ENCODE measurements at regions not wholly inside any gene's neighbourhood (a gene's known extent, or its start where the extent isn't known, plus 50 kb on each side); places are given as distances from the start of the nearest gene placed in this dataset.

- TF ChIP-seq CTCF (IDR thresholded peaks at IDR 0.05; ENCODE audit: insufficient read depth, low read length), result no peak
- no peak for TF ChIP-seq GABPA (IDR thresholded peaks at IDR 0.05; ENCODE audit: low read depth)
- TF ChIP-seq POLR2AphosphoS5 (IDR thresholded peaks at IDR 0.05; ENCODE audit: low read depth), result no peak
These were observed 103.7 kb upstream of the HABP2 start for GRCh38 chr10:113449006-113449695.

All from HL-60 (cell line).